ENCODE measurements at regions not wholly inside any gene's neighbourhood (a gene's known extent, or its start where the extent isn't known, plus 50 kb on each side); places are given as distances from the start of the nearest gene placed in this dataset.

DNA sequence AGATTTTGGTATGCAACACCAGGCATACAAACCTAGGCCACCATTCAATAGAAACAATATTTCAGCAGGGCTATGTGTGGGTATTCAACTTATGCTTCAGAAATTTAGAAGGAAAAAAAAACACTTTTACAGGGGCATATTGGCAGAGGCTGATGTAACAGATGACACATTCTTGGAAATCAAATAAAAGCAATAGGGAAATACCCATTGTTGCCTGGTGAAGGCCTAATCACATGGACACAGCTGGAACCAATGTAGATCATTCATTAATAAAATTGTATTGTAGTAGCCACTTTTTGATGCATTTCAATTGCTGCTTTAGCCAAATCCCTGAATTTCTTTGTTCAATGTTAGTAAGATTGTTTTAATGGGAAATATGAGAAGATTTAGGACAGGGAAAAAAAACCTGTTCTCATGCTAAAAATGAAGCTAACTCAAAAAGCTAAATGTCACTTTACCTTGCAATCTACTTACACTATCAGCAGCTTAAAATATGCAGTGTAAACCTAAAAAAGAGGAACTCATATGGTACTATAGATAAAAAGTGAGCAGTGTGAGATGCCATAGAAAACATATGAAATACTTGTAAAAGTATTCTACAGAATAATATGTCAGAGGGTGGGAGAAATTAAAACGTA, 289.4 kb downstream of the ZEB2 start (continued):
- TF ChIP-seq HES1 (IDR thresholded peaks at IDR 0.05; ENCODE audit: low read depth) (0 out of 2 replicates have a peak, but pooled peaks have one; percentile 26), CHD2 (IDR thresholded peaks at IDR 0.05; ENCODE audit: low read depth, low read length) (no peak), SREBF1 (IDR thresholded peaks at IDR 0.05; ENCODE audit: borderline replicate concordance, low read depth, low read length) (no peak), ZKSCAN8 (CRISPR knock-in tag; IDR thresholded peaks at IDR 0.05) (no peak; the same call in 1 of the 2 replicates), GABPA (tag; conservative IDR thresholded peaks at IDR 0.05; ENCODE audit: low read depth) (no peak), L3MBTL2 (IDR thresholded peaks at IDR 0.05) (peak; percentile 68), E2F1 (CRISPR knock-in tag; IDR thresholded peaks at IDR 0.05) (no peak), SPI1 (IDR thresholded peaks at IDR 0.05; ENCODE audit: borderline replicate concordance, low read depth, low read length) (peak; percentile 96), CLOCK (CRISPR knock-in tag; IDR thresholded peaks at IDR 0.05; ENCODE audit: borderline replicate concordance) (no peak), SIN3B (IDR thresholded peaks at IDR 0.05; ENCODE audit: low read depth) (no peak), SRSF3 (IDR thresholded peaks at IDR 0.05; ENCODE audit: insufficient read depth, low read length) (no peak), CBFA2T2 (conservative IDR thresholded peaks at IDR 0.05) (peak; percentile 53)
